ENCODE measurements at regions not wholly inside any gene's neighbourhood (a gene's known extent, or its start where the extent isn't known, plus 50 kb on each side); places are given as distances from the start of the nearest gene placed in this dataset.

DNA sequence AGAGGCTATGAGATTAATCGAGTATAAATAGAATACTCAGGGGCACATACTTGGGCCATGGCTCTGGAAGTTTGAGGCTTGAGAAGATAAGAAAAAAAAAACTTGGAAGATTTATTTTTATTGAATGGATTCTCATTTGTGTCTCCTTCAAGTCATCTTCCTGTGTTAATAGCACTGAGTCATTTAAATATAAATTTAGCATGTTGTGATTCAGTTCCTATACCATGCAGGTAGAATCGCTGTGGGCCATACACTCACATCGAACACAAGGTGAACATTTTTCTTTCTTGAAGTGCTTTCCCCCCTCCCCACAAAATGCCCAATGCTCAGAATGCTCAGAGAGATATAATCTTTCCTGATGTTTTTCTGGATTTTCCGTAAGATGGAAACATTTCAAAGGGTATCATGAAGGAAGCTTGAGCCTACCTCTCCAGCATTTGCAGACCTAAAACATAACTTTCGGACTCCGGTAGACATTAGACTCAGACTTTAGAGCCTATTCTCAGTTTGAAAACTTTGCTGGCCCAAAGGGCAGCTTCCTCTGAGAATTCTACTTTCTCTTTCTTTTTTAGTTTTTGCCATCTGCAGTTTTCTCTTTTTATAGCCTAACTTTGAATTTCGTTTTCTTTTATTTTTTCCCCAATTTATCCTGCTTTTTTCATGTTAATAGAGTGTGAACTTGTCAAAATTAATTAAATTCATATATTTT, 737.6 kb upstream of the NUDT12 start:
- Histone ChIP-seq H3K4me1 (ENCODE audit: control insufficient read depth in 1 of 2, insufficient read depth in 1 of 2, low read depth in 1 of 2, low read length in 1 of 2) (no peaks in the 10 kb centered on the region), H3K4me3 (ENCODE audit: low read depth in 1 of 2, low read length in 1 of 2) (no peak overlapping the region), H3K36me3 (no peaks in the 10 kb centered on the region), H3K27ac (no peak overlapping the region), H3K9me3 (no peaks in the 10 kb centered on the region), H3K27me3 (no peaks in the 10 kb centered on the region)
- no peak for TF ChIP-seq CTCF (IDR thresholded peaks at IDR 0.05)

DNA sequence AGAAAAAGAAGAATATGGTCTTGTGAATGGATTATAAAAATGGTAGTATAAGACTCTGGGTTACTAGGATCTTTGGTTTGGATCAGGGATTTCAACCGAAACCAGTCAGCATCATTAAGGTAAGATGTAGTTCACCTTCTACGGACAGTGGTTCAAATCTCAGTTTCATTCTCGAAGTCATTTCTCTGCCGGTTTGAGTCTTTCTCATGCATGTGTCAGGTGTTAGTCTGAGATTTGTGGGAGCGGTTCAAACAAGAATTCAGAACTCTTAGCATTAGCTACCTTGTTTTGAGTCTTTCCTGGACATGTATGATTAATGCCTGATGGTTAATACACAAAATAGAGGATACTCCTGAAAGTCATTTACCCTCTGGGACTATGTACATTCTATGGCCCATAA, 735.9 kb upstream of the NUDT12 start:
- no peak for TF ChIP-seq CTCF (IDR thresholded peaks at IDR 0.05)
- Histone ChIP-seq H3K36me3 (no peaks in the 10 kb centered on the region), H3K27ac (no peak overlapping the region), H3K27me3 (no peaks in the 10 kb centered on the region), H3K4me3 (ENCODE audit: low read depth in 1 of 2, low read length in 1 of 2) (no peak overlapping the region), H3K4me1 (ENCODE audit: control insufficient read depth in 1 of 2, insufficient read depth in 1 of 2, low read depth in 1 of 2, low read length in 1 of 2) (no peaks in the 10 kb centered on the region), H3K9me3 (no peaks in the 10 kb centered on the region)

DNA sequence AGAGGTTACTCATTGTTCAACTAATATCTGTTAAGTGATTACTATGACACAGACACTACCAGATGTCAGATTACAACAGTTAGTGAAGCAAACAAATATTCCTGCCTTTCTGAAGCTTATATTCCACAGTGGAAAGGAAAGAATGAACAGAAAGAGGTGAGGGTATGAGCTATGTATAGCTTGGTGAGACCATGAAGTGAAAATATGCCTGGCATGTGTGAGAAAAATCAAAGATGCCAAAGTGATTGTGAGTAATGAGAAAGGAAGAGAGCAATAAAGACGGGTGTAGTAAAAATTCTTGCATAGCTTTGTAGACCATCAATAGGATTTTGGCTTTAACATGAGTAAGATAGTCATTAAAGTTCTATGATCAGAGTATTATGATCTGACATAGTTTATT, 734.5 kb upstream of the NUDT12 start:
- H3K9me3 ChIP-seq = no peaks in the 10 kb centered on the region
- no peak for TF ChIP-seq CTCF (IDR thresholded peaks at IDR 0.05)
- H3K4me1 ChIP-seq (ENCODE audit: control insufficient read depth in 1 of 2, insufficient read depth in 1 of 2, low read depth in 1 of 2, low read length in 1 of 2) = no peaks in the 10 kb centered on the region
- H3K4me3 ChIP-seq (ENCODE audit: low read depth in 1 of 2, low read length in 1 of 2) = no peak overlapping the region
- no peak overlapping the region for H3K27ac ChIP-seq
- no peaks in the 10 kb centered on the region for H3K36me3 ChIP-seq
- no peaks in the 10 kb centered on the region for H3K27me3 ChIP-seq

DNA sequence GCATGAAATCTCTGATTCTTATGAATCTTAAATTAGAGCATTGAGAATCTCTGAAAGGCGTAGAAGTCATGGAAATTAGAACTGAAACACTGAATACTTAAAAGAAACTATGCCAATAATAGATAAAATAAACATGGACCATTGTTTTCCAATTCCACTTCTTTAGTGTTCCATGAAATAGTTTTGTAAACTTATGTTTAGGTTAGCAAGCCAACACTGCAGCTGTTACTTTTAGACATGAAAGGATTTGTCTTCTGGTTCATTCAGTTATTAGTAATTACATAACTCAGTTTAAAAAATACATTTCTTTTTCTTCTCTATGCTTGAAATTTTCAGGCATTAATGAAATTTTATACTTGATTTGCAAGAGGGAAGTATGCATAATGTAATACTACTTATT, 733.4 kb upstream of the NUDT12 start:
- no peaks in the 10 kb centered on the region for H3K9me3 ChIP-seq
- no peak for TF ChIP-seq CTCF (IDR thresholded peaks at IDR 0.05)

DNA sequence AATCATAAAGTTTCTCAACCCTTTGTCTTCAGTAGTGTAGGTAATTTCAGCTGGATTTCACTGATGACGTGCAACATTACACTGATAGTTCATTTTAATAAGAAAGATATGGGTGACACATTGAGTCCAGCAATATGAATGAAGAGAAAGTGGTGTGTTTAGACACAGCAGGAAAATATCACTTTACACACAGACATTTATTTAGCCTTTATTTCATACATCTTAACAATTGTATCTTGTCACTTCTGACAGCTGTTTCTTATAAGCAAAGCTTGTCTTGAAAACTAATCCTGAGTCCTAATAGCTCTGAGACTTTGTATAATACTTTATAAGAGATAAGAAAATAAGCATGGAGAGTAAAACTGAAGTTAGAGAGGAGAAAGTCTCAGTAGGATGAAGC, 720.5 kb upstream of the NUDT12 start:
- no peak overlapping the region for H3K27ac ChIP-seq
- H3K9me3 ChIP-seq = no peaks in the 10 kb centered on the region
- no peaks in the 10 kb centered on the region for H3K36me3 ChIP-seq
- no peaks in the 10 kb centered on the region for H3K4me1 ChIP-seq (ENCODE audit: control insufficient read depth in 1 of 2, insufficient read depth in 1 of 2, low read depth in 1 of 2, low read length in 1 of 2)
- TF ChIP-seq CTCF (IDR thresholded peaks at IDR 0.05) = no peak
- H3K4me3 ChIP-seq (ENCODE audit: low read depth in 1 of 2, low read length in 1 of 2) = no peak overlapping the region
- no peaks in the 10 kb centered on the region for H3K27me3 ChIP-seq

More for the DNA sequence above, 733.4 kb upstream of the NUDT12 start:
- Histone ChIP-seq H3K27me3 (no peaks in the 10 kb centered on the region), H3K36me3 (no peaks in the 10 kb centered on the region), H3K4me1 (ENCODE audit: control insufficient read depth in 1 of 2, insufficient read depth in 1 of 2, low read depth in 1 of 2, low read length in 1 of 2) (no peaks in the 10 kb centered on the region), H3K4me3 (ENCODE audit: low read depth in 1 of 2, low read length in 1 of 2) (no peak overlapping the region), H3K27ac (no peak overlapping the region)

All from neutrophil (primary cell).